Activated CD8-positive, alpha-beta memory T cell treated with anti-CD3 and anti-CD28 coated beads, Interleukin-2, amount 10 ng/mL, durations not matched to agents 7 days and 5 days (primary cell): ENCODE measurements at regions not wholly inside any gene's neighbourhood (a gene's known extent, or its start where the extent isn't known, plus 50 kb on each side); places are given as distances from the start of the nearest gene placed in this dataset.

Experiments used
- ATAC-seq: fragments of 150-1000 bp; cut with Tn5 transposase; one replicate; pipeline ENCODE4 v1.10.0; 2021; ENCODE audit warnings: moderate library complexity
- CTCF ChIA-PET: fragments of 350-600 bp; sonication (Branson Sonifier 250); formaldehyde crosslinking; loops from one replicate; lab custom pipeline; 2021; ENCODE audit warnings: antibody characterized with exemption; lab: Charles Lee
- DNase-seq: peaks from one replicate; pipeline ENCODE4 v3.0.0-alpha.2; 2020
- H3K27ac Mint-ChIP-seq: one replicate; pipeline ENCODE4 v1.8.0; 2021; ENCODE audit warnings: mild to moderate bottlenecking, mixed read lengths
- H3K27me3 Mint-ChIP-seq: one replicate; pipeline ENCODE4 v1.8.0; 2021; ENCODE audit warnings: mixed read lengths
- H3K36me3 Mint-ChIP-seq: one replicate; pipeline ENCODE4 v1.8.0; 2021; ENCODE audit warnings: mild to moderate bottlenecking, mixed read lengths
- H3K4me1 Mint-ChIP-seq: one replicate; pipeline ENCODE4 v1.8.0; 2021; ENCODE audit warnings: mixed read lengths
- H3K4me3 Mint-ChIP-seq: one replicate; pipeline ENCODE4 v1.8.0; 2021; ENCODE audit warnings: mild to moderate bottlenecking, moderate library complexity, mixed read lengths
- H3K9me3 Mint-ChIP-seq: one replicate; pipeline ENCODE4 v1.8.0; 2022; ENCODE audit warnings: low read depth, mixed read lengths

DNA sequence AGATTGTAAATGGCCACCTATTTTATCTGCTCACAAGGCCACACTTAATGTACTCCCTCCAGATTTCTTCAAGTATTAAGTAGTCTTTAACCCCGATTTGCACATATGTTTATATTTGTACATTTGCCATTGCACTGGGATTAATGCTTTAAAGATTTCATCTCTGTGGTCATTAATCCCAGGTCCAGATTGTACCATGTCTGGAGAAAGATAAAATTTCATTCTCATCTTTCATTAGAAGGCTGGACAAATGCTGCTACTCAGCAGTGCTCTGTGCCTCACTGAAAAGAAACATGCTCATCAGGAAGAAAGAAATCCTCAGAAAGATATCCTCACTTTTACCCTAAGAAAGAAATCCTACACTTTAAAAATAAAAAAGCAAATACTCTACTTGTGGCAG is 62.5 kb upstream of the LRRC3B start:
- CTCF ChIA-PET = no interaction called here
- no peak overlapping the region for H3K4me3 Mint-ChIP-seq
- no peaks in the 10 kb centered on the region for H3K27me3 Mint-ChIP-seq
- DNase-seq (no peak), ATAC-seq (no peak)
- no peaks in the 10 kb centered on the region for H3K36me3 Mint-ChIP-seq
- no peaks in the 10 kb centered on the region for H3K4me1 Mint-ChIP-seq
- no peaks in the 10 kb centered on the region for H3K9me3 Mint-ChIP-seq
- H3K27ac Mint-ChIP-seq = no peak overlapping the region

DNA sequence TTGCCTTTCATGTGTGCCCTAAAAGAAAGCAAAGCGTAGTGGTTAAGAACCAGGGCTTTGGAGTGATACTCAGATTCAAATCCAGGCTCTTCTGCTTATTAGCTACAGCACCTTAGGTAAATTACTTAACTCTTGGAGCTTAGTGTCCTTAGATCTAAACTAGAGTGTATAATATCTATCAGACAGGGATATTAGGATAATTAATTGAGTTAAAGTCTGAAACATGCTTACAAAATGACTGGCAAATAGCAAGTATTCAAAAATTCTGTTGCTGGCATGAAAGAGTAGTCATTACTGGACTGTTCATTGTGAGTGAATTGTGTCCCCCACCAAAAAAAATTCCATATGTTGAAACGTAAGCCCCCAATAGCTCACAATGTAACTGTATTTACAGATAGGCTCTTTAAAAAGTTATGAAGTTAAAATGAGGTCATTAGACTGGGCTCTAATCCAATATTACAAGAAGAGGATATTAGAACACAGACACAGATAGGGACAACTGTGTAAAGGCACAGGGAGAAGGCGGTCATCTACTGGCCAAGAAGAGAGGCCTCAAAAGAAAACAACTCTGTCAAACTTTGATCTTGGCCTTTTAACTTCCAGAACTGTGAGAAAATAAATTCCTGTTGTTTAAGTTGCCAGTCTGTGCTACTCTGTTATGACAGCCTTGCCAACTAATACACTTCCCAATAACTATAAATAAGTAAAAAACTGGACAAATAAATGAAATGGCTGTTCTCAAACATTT is 60.4 kb upstream of the LRRC3B start:
- Mint-ChIP-seq H3K4me3 (no peak overlapping the region), H3K27me3 (no peaks in the 10 kb centered on the region), H3K36me3 (no peaks in the 10 kb centered on the region), H3K4me1 (no peaks in the 10 kb centered on the region), H3K9me3 (no peaks in the 10 kb centered on the region), H3K27ac (no peak overlapping the region)
- ATAC-seq = no peak
- no peak for DNase-seq
- CTCF ChIA-PET = no interaction called here
